CD4-positive, alpha-beta T cell (primary cell): ENCODE measurements at regions not wholly inside any gene's neighbourhood (a gene's known extent, or its start where the extent isn't known, plus 50 kb on each side); places are given as distances from the start of the nearest gene placed in this dataset.

Experiments
- ATAC-seq: fragments of 200-7000 bp; cut with Tn5 transposase; one replicate; pipeline ENCODE4 v1.10.0; 2022; ENCODE audit warnings: mild to moderate bottlenecking; ENCODE audit not compliant: poor library complexity
- CTCF ChIA-PET: fragments of 350-600 bp; sonication (Branson Sonifier 250); formaldehyde crosslinking; loops from one replicate; lab custom pipeline; 2021; ENCODE audit warnings: antibody characterized with exemption, inconsistent platforms; lab: Charles Lee
- POLR2A ChIA-PET: fragments of 350-600 bp; sonication (Branson Sonifier 250); formaldehyde crosslinking; loops from one replicate; lab custom pipeline; 2021; ENCODE audit warnings: antibody characterized with exemption, inconsistent platforms; lab: Charles Lee
- DNase-seq, 14 experiments: peaks; one replicate each; pipeline ENCODE4 v3.0.0-alpha.2; 2013 to 2020; ENCODE audit warnings: mixed read lengths in 2 of 14
- H3K27ac ChIP-seq, 2 donors: one replicate each; pipeline versions ENCODE4 v1.5.1 to v1.7.0; 2013; ENCODE audit warnings: low read length in 2 of 2, low read depth in 1 of 2, mild to moderate bottlenecking in 1 of 2
- H3K27me3 ChIP-seq, 2 experiments: 1 replicate in 1 of 2; 2 replicates in 1 of 2; pipeline versions ENCODE4 v1.6.1 to v1.7.0; 2013; ENCODE audit warnings: low read length in 2 of 2, control low read depth in 1 of 2, mild to moderate bottlenecking in 1 of 2, moderate library complexity in 1 of 2; ENCODE audit not compliant: insufficient read depth in 2 of 2, control insufficient read depth in 1 of 2
- H3K36me3 ChIP-seq: one replicate; pipeline ENCODE4 v1.6.1; 2013; ENCODE audit warnings: low read length, control low read depth; ENCODE audit not compliant: insufficient read depth
- H3K4me1 ChIP-seq: one replicate; pipeline ENCODE4 v1.6.1; 2013; ENCODE audit warnings: low read length, control low read depth; ENCODE audit not compliant: insufficient read depth
- H3K4me3 ChIP-seq: one replicate; pipeline ENCODE4 v1.5.1; 2013; ENCODE audit warnings: mild to moderate bottlenecking, low read length, moderate library complexity
- H3K9me3 ChIP-seq, 2 experiments: 1 replicate in 1 of 2; 2 replicates in 1 of 2; pipeline versions ENCODE4 v1.6.1 to v1.7.0; 2013; ENCODE audit warnings: low read length in 2 of 2, mild to moderate bottlenecking in 2 of 2, control low read depth in 1 of 2, moderate library complexity in 1 of 2; ENCODE audit not compliant: control insufficient read depth in 1 of 2, insufficient read depth in 1 of 2
- H3K27ac Mint-ChIP-seq: one replicate; pipeline ENCODE4 v1.8.0; 2020; ENCODE audit warnings: mixed read lengths
- H3K27me3 Mint-ChIP-seq: one replicate; pipeline ENCODE4 v1.8.0; 2021; ENCODE audit warnings: mixed read lengths
- H3K36me3 Mint-ChIP-seq: one replicate; pipeline ENCODE4 v1.8.0; 2021; ENCODE audit warnings: low read depth, mixed read lengths
- H3K4me1 Mint-ChIP-seq: one replicate; pipeline ENCODE4 v1.8.0; 2021; ENCODE audit warnings: low read depth, mixed read lengths
- H3K4me3 Mint-ChIP-seq: one replicate; pipeline ENCODE4 v1.8.0; 2020; ENCODE audit warnings: mild to moderate bottlenecking, mixed read lengths
- H3K9me3 Mint-ChIP-seq: one replicate; pipeline ENCODE4 v1.8.0; 2020; ENCODE audit warnings: mixed read lengths
- intact Hi-C, 2 experiments: fragments of 100-400 bp; cut with DNase I in 1 of 2; cut with micrococcal nuclease in 1 of 2; formaldehyde crosslinking; loops; one replicate each; pipeline versions ENCODE4 v1.15.1 to v1.9.0; 2023 to 2025; cut with DNase I, micrococcal nuclease
- TF ChIP-seq, protein P1 (sequence below): fragments of 200-600 bp; IDR thresholded peaks from one replicate; pipeline ENCODE4 v1.8.0; 2022; ENCODE audit warnings: antibody characterized with exemption, mild to moderate bottlenecking

DNA sequence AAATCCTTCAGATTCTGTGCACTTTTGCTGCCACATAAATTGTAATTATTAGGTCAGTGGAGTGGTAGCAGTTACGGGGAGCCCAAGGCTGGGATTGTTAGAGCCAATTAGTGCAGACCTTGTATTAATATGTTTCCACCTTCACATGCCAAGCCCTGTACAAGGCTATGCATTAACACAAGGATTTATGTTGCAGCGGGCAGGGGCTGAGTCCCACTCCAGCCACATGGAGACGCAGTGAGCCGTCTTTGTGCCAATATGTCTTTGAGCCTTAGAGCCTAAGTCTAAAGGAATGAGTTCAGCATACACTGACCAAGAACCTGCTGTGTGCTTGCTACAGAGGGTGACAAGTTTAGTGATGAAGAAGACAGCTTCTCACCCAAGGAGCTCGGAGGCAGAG, 238.2 kb downstream of the TSN start:
- CTCF ChIA-PET, result no interaction called here
- H3K4me1 Mint-ChIP-seq, result no peaks in the 10 kb centered on the region

DNA sequence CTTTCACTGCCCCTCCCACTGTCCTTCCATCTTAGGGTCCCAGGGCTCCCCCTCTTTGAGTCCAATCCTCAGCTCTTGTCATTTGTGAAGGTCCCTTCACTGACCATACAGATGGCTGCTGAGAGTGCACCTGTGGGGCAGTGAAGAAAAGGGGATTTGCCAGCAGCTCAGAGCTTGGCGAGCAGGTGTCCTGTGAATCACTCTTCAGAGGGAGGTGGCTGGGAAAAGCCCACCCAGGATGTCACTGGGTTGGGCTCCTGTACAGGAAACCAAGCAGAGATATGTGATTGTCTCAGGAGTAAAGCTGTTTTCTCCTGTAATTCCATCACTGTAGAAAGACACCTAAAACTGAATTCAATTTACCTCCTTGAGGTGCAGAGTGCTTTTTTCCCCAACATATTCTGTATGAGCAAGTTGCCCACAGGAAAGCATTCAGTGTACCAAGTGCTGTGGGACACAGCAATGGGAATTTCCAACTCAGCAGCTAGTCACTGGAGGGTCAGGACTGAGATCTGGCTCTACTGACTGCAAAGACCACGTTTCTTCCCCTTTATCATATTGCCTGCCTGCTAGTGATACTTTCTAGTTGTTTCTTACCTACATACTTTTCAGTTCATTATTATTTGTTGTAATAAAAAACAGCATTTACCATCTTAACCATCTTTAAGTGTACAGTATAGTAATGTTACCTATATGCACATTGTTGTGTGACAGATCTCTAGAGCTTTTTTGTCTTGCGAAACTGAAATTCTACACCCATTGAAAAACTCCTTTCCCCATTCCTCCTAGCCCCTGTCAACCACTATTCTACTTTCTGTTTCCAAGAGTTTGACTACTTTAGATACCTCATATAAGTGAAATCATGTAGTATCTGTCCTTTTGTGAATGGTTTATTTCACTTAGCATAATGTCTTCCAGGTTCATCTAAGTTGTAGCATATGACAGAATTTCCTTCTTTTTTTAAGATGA, 239.1 kb downstream of the TSN start:
- ChIA-PET CTCF (no interaction called here), POLR2A (no interaction called here)
- no peaks in the 10 kb centered on the region for H3K36me3 Mint-ChIP-seq
- no peaks in the 10 kb centered on the region for H3K9me3 Mint-ChIP-seq
- no peaks in the 10 kb centered on the region for H3K36me3 ChIP-seq
- no peaks in the 10 kb centered on the region for H3K9me3 ChIP-seq
- intact Hi-C loops, result no loop called here
- ATAC-seq (no peak), DNase-seq (no peak)
- no peaks in the 10 kb centered on the region for H3K4me1 Mint-ChIP-seq
- H3K27me3 Mint-ChIP-seq, result peaks cover 20% of the 10 kb centered on the region
- no peak overlapping the region for H3K27ac ChIP-seq
- no peak overlapping the region for H3K4me3 Mint-ChIP-seq
- H3K4me1 ChIP-seq, result no peaks in the 10 kb centered on the region
- H3K27ac Mint-ChIP-seq, result no peak overlapping the region
- no peak overlapping the region for H3K4me3 ChIP-seq
- peaks cover 0 to 4% of the 10 kb centered on the region in 2 experiments for H3K27me3 ChIP-seq
- TF ChIP-seq, protein P1, sequence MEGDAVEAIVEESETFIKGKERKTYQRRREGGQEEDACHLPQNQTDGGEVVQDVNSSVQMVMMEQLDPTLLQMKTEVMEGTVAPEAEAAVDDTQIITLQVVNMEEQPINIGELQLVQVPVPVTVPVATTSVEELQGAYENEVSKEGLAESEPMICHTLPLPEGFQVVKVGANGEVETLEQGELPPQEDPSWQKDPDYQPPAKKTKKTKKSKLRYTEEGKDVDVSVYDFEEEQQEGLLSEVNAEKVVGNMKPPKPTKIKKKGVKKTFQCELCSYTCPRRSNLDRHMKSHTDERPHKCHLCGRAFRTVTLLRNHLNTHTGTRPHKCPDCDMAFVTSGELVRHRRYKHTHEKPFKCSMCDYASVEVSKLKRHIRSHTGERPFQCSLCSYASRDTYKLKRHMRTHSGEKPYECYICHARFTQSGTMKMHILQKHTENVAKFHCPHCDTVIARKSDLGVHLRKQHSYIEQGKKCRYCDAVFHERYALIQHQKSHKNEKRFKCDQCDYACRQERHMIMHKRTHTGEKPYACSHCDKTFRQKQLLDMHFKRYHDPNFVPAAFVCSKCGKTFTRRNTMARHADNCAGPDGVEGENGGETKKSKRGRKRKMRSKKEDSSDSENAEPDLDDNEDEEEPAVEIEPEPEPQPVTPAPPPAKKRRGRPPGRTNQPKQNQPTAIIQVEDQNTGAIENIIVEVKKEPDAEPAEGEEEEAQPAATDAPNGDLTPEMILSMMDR, result no peak

More for the DNA sequence above, 238.2 kb downstream of the TSN start:
- POLR2A ChIA-PET, result no interaction called here
- no peak for ATAC-seq
- no peak overlapping the region for H3K27ac ChIP-seq
- Mint-ChIP-seq H3K27me3 (peaks cover 12% of the 10 kb centered on the region), H3K4me3 (no peak overlapping the region), H3K27ac (no peak overlapping the region), H3K36me3 (no peaks in the 10 kb centered on the region), H3K9me3 (no peaks in the 10 kb centered on the region)
- no peak for DNase-seq
- no peaks in the 10 kb centered on the region for H3K4me1 ChIP-seq
- TF ChIP-seq, protein P1, result no peak
- H3K36me3 ChIP-seq, result no peaks in the 10 kb centered on the region
- no peak overlapping the region for H3K4me3 ChIP-seq
- intact Hi-C loops, result no loop called here
- H3K9me3 ChIP-seq, result no peaks in the 10 kb centered on the region
- H3K27me3 ChIP-seq, result peaks cover 0 to 4% of the 10 kb centered on the region in 2 experiments

DNA sequence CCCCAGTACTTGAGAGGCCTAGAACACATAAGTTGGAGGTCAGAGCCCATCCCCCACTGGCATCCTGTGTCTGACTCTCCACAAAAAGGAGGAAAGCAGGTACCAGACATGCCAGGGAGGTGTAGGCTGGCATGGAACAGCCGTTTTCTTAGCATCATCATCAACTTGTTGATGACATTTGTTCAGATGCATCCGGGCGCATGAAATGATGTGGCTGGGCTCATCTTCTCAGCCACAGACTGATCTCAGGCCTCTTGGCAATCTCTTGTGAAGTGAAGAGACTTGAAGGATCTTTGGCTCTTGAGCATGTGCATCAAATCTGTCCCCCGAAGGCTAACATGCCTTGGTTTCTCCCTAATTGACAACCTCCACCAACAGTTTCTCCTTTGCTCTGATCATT, 243.3 kb downstream of the TSN start:
- Histone ChIP-seq H3K4me1 (no peaks in the 10 kb centered on the region), H3K36me3 (no peaks in the 10 kb centered on the region), H3K27ac (no peak overlapping the region), H3K27me3 (peaks cover 0 to 4% of the 10 kb centered on the region in 2 experiments), H3K9me3 (peaks cover 0 to 6% of the 10 kb centered on the region in 2 experiments), H3K4me3 (no peak overlapping the region)
- ATAC-seq, result no peak
- Mint-ChIP-seq H3K9me3 (no peaks in the 10 kb centered on the region), H3K36me3 (no peaks in the 10 kb centered on the region), H3K4me3 (no peak overlapping the region), H3K27ac (no peak overlapping the region), H3K4me1 (no peaks in the 10 kb centered on the region), H3K27me3 (peaks cover 23% of the 10 kb centered on the region)
- no peak for DNase-seq
- intact Hi-C loops, result no loop called here
- ChIA-PET POLR2A (no interaction called here), CTCF (no interaction called here)
- TF ChIP-seq, protein P1, result no peak
